SK-N-MC (cell line): ENCODE measurements at regions not wholly inside any gene's neighbourhood (a gene's known extent, or its start where the extent isn't known, plus 50 kb on each side); places are given as distances from the start of the nearest gene placed in this dataset.

Experiments
- EZH2 ChIP-seq: fragments of 200-600 bp; sonication (generic); IDR thresholded peaks from one replicate; pipeline ENCODE4 v1.6.1; 2017; ENCODE audit warnings: antibody characterized with exemption
- FOXP2 ChIP-seq: optimal IDR thresholded peaks from 2 replicates; pipeline ENCODE3; 2011; ENCODE audit warnings: mild to moderate bottlenecking, moderate library complexity; ENCODE audit not compliant: insufficient read depth; ENCODE audit errors: extremely low read length, control extremely low read depth
- POLR2AphosphoS5 ChIP-seq: IDR thresholded peaks from 2 replicates; pipeline ENCODE4 v1.6.1; 2012; ENCODE audit warnings: mild to moderate bottlenecking, low read depth, low read length, borderline replicate concordance

DNA sequence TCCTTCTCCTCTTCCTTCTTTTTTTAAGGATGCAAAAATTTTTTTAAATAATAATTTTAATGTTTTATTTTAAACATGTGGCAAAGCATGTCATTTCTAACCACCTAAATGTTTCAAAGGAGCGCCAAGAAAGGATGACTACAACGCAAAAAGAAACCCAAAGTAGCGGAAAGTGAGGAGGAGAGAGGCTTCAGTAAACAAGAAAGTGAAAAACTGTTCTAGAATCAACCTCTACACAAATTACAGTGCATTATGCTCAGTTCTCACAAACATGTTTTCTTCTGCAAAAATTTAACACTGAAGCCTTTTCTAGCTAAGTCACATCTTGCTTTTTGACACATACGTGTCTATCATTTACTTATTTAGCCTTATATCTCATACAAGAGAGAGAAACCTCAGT, 948.6 kb downstream of the GATA3 start:
- TF ChIP-seq POLR2AphosphoS5 (no peak), EZH2 (no peak), FOXP2 (no peak)
